PC-9 (cell line): ENCODE measurements at regions not wholly inside any gene's neighbourhood (a gene's known extent, or its start where the extent isn't known, plus 50 kb on each side); places are given as distances from the start of the nearest gene placed in this dataset.

Experiments
- BruUV-seq: library from RNA; stranded (reverse); fragments of 400-500 nt; replicated peaks from 2 replicates; lab custom pipeline; 2021; lab: Mats Ljungman, UMichigan
- CTCF ChIA-PET: fragments of 300-600 bp; sonication (Branson Sonifier 250); formaldehyde crosslinking; loops from one replicate; lab custom pipeline; 2022; ENCODE audit warnings: antibody characterized with exemption; lab: Charles Lee
- POLR2A ChIA-PET: fragments of 300-600 bp; sonication (Branson Sonifier 250); formaldehyde crosslinking; loops from one replicate; lab custom pipeline; 2022; ENCODE audit warnings: antibody characterized with exemption; ENCODE audit not compliant: unreplicated experiment; lab: Charles Lee
- DNase-seq, 2 experiments: peaks; one replicate each; pipeline versions ENCODE4 v3.0.0 to v3.0.0-alpha.2; 2015 to 2022; ENCODE audit warnings: mixed read lengths in 1 of 2
- H2AFZ ChIP-seq: fragments of 200-600 bp; sonication (generic); 2 replicates; pipeline ENCODE4 v1.8.1; 2017; ENCODE audit warnings: antibody characterized with exemption
- H3F3A ChIP-seq: fragments of 200-600 bp; sonication (generic); 2 replicates; pipeline ENCODE4 v1.8.1; 2017; ENCODE audit warnings: antibody characterized with exemption, mild to moderate bottlenecking, low read depth; ENCODE audit not compliant: insufficient read depth
- H3K27ac ChIP-seq: fragments of 200-600 bp; sonication (generic); 2 replicates; pipeline ENCODE4 v1.6.1; 2016; ENCODE audit warnings: mixed run types
- H3K27me3 ChIP-seq: fragments of 200-600 bp; sonication (generic); 2 replicates; pipeline ENCODE4 v1.6.1; 2016; ENCODE audit warnings: low read depth, mixed run types; ENCODE audit not compliant: insufficient read depth
- H3K36me3 ChIP-seq: fragments of 200-600 bp; sonication (generic); 2 replicates; pipeline ENCODE4 v1.6.1; 2016; ENCODE audit warnings: low read depth, mixed run types
- H3K4me1 ChIP-seq: fragments of 200-600 bp; sonication (generic); replicated peaks from 2 replicates; pipeline ENCODE4 v1.6.1; 2016; ENCODE audit warnings: mixed run types; ENCODE audit not compliant: insufficient read depth
- H3K4me2 ChIP-seq: fragments of 200-600 bp; sonication (generic); 2 replicates; pipeline ENCODE4 v1.6.1; 2017; ENCODE audit warnings: mixed run types
- H3K4me3 ChIP-seq: fragments of 200-600 bp; sonication (generic); 2 replicates; pipeline ENCODE4 v1.6.1; 2016; ENCODE audit warnings: mixed run types
- H3K79me2 ChIP-seq: fragments of 200-600 bp; sonication (generic); 2 replicates; pipeline ENCODE4 v1.6.1; 2017; ENCODE audit warnings: low read depth, mixed run types
- H3K9me2 ChIP-seq: fragments of 200-600 bp; sonication (generic); 2 replicates; pipeline ENCODE4 v1.8.1; 2017; ENCODE audit warnings: mild to moderate bottlenecking; ENCODE audit not compliant: insufficient read depth
- H3K9me3 ChIP-seq: fragments of 200-600 bp; sonication (generic); 2 replicates; pipeline ENCODE4 v1.8.1; 2016; ENCODE audit warnings: low read depth; ENCODE audit not compliant: insufficient read depth
- H4K20me1 ChIP-seq: fragments of 200-600 bp; sonication (generic); 2 replicates; pipeline ENCODE4 v1.8.1; 2017; ENCODE audit not compliant: insufficient read depth
- CTCF ChIP-seq: fragments of 200-600 bp; sonication (generic); conservative IDR thresholded peaks from 2 replicates; pipeline ENCODE4 v1.6.1; 2017; ENCODE audit warnings: mixed run types, antibody characterized with exemption, mild to moderate bottlenecking, moderate library complexity
- EZH2 ChIP-seq: fragments of 200-600 bp; sonication (generic); IDR thresholded peaks from 2 replicates; pipeline ENCODE4 v1.8.0; 2017; ENCODE audit warnings: antibody characterized with exemption, low read depth
- intact Hi-C: fragments of 100-400 bp; cut with micrococcal nuclease; formaldehyde crosslinking; loops from one replicate; pipeline ENCODE4 v1.10.0; 2022; ENCODE audit not compliant: unreplicated experiment

- no peak for TF ChIP-seq EZH2
- TF ChIP-seq CTCF, result no peak
- Histone ChIP-seq H3K4me2 (no peak overlapping the region), H3K9me3 (no peaks in the 10 kb centered on the region), H3K79me2 (no peaks in the 10 kb centered on the region), H3K4me1 (no peaks in the 10 kb centered on the region), H3F3A (no peaks in the 10 kb centered on the region), H3K36me3 (no peaks in the 10 kb centered on the region), H3K9me2 (no peaks in the 10 kb centered on the region), H3K27me3 (peaks cover 90% of the 10 kb centered on the region), H2AFZ (no peak overlapping the region), H3K27ac (no peak overlapping the region), H4K20me1 (no peaks in the 10 kb centered on the region), H3K4me3 (no peak overlapping the region)
- DNase-seq, result no peak
- ChIA-PET POLR2A (no interaction called here), CTCF (no interaction called here)
- BruUV-seq, result no TSS peak
- intact Hi-C loops, result no loop called here
These were observed 347.9 kb downstream of the CDH26 start for GRCh38 chr20:60306105-60306504.

DNA sequence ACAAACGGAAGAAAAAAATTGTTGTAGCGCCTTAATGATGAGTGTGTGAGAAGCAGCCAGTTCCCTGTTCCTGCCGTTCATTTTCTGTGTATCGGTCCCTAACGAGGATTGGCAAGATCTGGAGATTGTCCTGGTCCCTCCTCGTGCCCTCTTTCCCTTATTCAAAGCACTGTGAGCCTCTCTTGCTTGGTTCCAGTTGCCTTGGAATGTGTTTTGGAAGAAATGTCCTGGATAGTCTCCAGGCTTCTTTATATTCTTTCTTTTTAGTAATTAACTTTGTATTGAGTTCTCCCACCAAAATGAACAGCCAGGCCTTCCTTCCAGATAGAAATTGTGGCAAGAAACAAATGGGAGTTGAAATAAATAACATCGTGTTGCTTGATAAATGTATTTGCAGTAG lies 348.3 kb downstream of the CDH26 start:
- Histone ChIP-seq H3K27me3 (peaks cover 92% of the 10 kb centered on the region), H3K4me1 (no peaks in the 10 kb centered on the region), H4K20me1 (no peaks in the 10 kb centered on the region), H3K9me3 (no peaks in the 10 kb centered on the region), H3K9me2 (no peaks in the 10 kb centered on the region), H3K4me2 (no peak overlapping the region), H3F3A (no peaks in the 10 kb centered on the region), H3K4me3 (no peak overlapping the region), H2AFZ (no peak overlapping the region), H3K36me3 (no peaks in the 10 kb centered on the region), H3K27ac (no peak overlapping the region), H3K79me2 (no peaks in the 10 kb centered on the region)
- POLR2A ChIA-PET, result no interaction called here
- CTCF ChIA-PET, result no interaction called here
- intact Hi-C loops, result no loop called here
- BruUV-seq, result no TSS peak
- TF ChIP-seq EZH2, result no peak
- TF ChIP-seq CTCF, result no peak
- DNase-seq, result no peak

- Histone ChIP-seq H3K4me2 (no peak overlapping the region), H3K36me3 (no peaks in the 10 kb centered on the region), H3F3A (no peaks in the 10 kb centered on the region), H2AFZ (no peak overlapping the region), H3K9me3 (no peaks in the 10 kb centered on the region), H4K20me1 (no peaks in the 10 kb centered on the region), H3K27ac (no peak overlapping the region), H3K9me2 (no peaks in the 10 kb centered on the region), H3K27me3 (peaks cover 60% of the 10 kb centered on the region), H3K79me2 (no peaks in the 10 kb centered on the region), H3K4me3 (no peak overlapping the region), H3K4me1 (no peaks in the 10 kb centered on the region)
- ChIA-PET CTCF (no interaction called here), POLR2A (no interaction called here)
- no peak for DNase-seq
- intact Hi-C loops, result no loop called here
- TF ChIP-seq CTCF, result no peak
- TF ChIP-seq EZH2, result no peak
- BruUV-seq, result no TSS peak
These were observed 352.5 kb downstream of the CDH26 start for GRCh38 chr20:60310560-60311349.
